RWPE2 (cell line): ENCODE measurements at regions not wholly inside any gene's neighbourhood (a gene's known extent, or its start where the extent isn't known, plus 50 kb on each side); places are given as distances from the start of the nearest gene placed in this dataset.
"Not testable (repeated sequence)": the region's sequence is repeated elsewhere in the genome, so short reads cannot be mapped to it uniquely, and the experiment has no call there.

Experiments used
- ATAC-seq: fragments of 200-7000 bp; cut with Tn5 transposase; 3 replicates; pipeline ENCODE4 v1.9.1; 2021; ENCODE audit warnings: low read depth
- DNase-seq: peaks from one replicate; pipeline ENCODE4 v3.0.0-alpha.2; 2020; ENCODE audit warnings: low spot score
- H3K27ac ChIP-seq: fragments of 450-650 bp; 2 replicates; pipeline ENCODE4 v1.5.1; 2017; ENCODE audit warnings: mild to moderate bottlenecking; ENCODE audit not compliant: poor library complexity, severe bottlenecking
- H3K27me3 ChIP-seq: fragments of 250-450 bp; sonication (Bioruptor Pico); 2 replicates; pipeline ENCODE4 v1.5.1; 2021; ENCODE audit warnings: mild to moderate bottlenecking, moderate library complexity; ENCODE audit not compliant: insufficient read depth, poor library complexity, severe bottlenecking
- H3K36me3 ChIP-seq: fragments of 250-450 bp; sonication (Bioruptor Pico); 2 replicates; pipeline ENCODE4 v1.5.1; 2020; ENCODE audit warnings: low read depth, mild to moderate bottlenecking, moderate library complexity
- H3K4me1 ChIP-seq: fragments of 250-450 bp; sonication (Bioruptor Pico); 2 replicates; pipeline ENCODE4 v1.5.1; 2021; ENCODE audit warnings: mild to moderate bottlenecking, moderate library complexity; ENCODE audit not compliant: insufficient read depth, poor library complexity, severe bottlenecking
- H3K4me3 ChIP-seq: fragments of 250-450 bp; sonication (Bioruptor Pico); 2 replicates; pipeline ENCODE4 v1.5.1; 2021; ENCODE audit warnings: mild to moderate bottlenecking, moderate library complexity; ENCODE audit not compliant: severe bottlenecking
- H3K9me3 ChIP-seq: fragments of 250-450 bp; sonication (Bioruptor Pico); 2 replicates; pipeline ENCODE4 v1.5.1; 2021; ENCODE audit warnings: mild to moderate bottlenecking, moderate library complexity; ENCODE audit not compliant: severe bottlenecking
- TF ChIP-seq, protein P1 (sequence below): fragments of 450-650 bp; IDR thresholded peaks from one replicate; pipeline ENCODE4 v1.5.1; 2017; ENCODE audit warnings: mild to moderate bottlenecking, moderate library complexity; ENCODE audit not compliant: poor library complexity, severe bottlenecking

DNA sequence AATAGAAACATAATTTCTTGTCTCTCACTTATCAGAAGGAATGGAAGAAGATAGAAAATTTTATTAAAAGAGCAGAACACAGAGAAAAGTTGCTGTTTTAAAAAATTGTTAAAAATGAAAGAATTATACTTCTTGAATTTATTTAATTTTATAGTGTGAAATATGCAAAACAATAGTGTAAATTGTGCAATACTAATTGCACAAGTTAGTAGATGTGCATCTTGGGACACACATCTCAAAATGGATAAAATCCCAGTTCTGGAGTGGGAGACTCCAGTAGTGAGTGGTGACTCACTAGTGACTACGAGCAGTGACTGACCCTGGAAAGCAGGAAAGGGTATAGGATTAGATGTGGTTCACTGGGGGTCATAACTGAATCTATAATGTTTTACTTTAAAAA, 223.2 kb downstream of the MSX2 start:
- H3K4me1 ChIP-seq = no peaks in the 10 kb centered on the region
- no peaks in the 10 kb centered on the region for H3K27me3 ChIP-seq
- no peak overlapping the region for H3K27ac ChIP-seq
- TF ChIP-seq, protein P1, sequence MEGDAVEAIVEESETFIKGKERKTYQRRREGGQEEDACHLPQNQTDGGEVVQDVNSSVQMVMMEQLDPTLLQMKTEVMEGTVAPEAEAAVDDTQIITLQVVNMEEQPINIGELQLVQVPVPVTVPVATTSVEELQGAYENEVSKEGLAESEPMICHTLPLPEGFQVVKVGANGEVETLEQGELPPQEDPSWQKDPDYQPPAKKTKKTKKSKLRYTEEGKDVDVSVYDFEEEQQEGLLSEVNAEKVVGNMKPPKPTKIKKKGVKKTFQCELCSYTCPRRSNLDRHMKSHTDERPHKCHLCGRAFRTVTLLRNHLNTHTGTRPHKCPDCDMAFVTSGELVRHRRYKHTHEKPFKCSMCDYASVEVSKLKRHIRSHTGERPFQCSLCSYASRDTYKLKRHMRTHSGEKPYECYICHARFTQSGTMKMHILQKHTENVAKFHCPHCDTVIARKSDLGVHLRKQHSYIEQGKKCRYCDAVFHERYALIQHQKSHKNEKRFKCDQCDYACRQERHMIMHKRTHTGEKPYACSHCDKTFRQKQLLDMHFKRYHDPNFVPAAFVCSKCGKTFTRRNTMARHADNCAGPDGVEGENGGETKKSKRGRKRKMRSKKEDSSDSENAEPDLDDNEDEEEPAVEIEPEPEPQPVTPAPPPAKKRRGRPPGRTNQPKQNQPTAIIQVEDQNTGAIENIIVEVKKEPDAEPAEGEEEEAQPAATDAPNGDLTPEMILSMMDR = no peak
- ATAC-seq (peak; percentile 53; the same call in 1 of the 3 replicates), DNase-seq (no peak)
- H3K9me3 ChIP-seq = no peaks in the 10 kb centered on the region
- no peaks in the 10 kb centered on the region for H3K36me3 ChIP-seq
- H3K4me3 ChIP-seq = no peak overlapping the region

DNA sequence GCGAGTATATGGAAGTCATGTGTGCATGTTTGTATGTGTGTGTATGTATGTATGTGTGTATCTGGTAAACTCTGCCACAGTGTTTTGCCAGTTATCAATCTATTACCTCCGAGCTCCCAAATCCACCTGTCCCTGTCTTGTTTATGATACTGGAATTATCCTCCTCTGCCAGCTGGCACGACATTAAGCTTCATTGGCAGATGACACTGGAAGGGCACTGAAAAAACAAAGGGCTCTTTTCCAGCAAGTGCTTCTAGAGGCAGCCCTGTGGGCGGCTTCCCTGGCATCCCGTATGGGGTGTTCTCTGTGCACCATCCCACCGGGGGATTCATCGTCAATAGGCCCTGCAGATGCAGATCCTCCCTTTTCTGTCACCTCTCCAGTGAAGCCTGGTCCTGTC, 221.5 kb downstream of the MSX2 start:
- no peaks in the 10 kb centered on the region for H3K4me1 ChIP-seq
- H3K27ac ChIP-seq = no peak overlapping the region
- TF ChIP-seq, protein P1 = no peak
- H3K36me3 ChIP-seq = no peaks in the 10 kb centered on the region
- ATAC-seq (no peak), DNase-seq (no peak)
- no peaks in the 10 kb centered on the region for H3K9me3 ChIP-seq
- H3K27me3 ChIP-seq = no peaks in the 10 kb centered on the region
- no peak overlapping the region for H3K4me3 ChIP-seq

DNA sequence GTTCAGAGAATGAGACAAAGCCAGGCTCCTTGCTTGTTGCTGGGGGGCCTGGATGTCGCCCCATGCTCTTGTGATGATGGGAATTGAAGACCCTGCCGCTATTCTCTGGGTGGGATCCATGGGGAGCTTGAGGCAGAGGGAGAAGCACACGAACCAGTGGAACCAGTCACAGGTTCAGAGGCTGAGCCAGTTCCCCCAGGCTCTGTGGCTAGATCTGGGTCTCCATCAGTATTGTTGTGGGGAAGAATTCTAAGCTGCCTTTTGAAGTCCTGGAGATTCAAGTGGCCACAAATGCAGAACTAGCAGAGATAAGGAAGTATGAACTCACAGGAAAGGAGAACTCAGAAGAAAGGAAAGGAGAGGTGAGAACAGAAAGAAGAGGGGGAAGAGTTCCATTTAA, 219.4 kb downstream of the MSX2 start:
- H3K4me3 ChIP-seq = no peak overlapping the region
- no peaks in the 10 kb centered on the region for H3K9me3 ChIP-seq
- no peaks in the 10 kb centered on the region for H3K4me1 ChIP-seq
- ATAC-seq = no peak
- H3K36me3 ChIP-seq = no peaks in the 10 kb centered on the region
- DNase-seq = no peak
- H3K27me3 ChIP-seq = no peaks in the 10 kb centered on the region
- TF ChIP-seq, protein P1 = no peak
- no peak overlapping the region for H3K27ac ChIP-seq

DNA sequence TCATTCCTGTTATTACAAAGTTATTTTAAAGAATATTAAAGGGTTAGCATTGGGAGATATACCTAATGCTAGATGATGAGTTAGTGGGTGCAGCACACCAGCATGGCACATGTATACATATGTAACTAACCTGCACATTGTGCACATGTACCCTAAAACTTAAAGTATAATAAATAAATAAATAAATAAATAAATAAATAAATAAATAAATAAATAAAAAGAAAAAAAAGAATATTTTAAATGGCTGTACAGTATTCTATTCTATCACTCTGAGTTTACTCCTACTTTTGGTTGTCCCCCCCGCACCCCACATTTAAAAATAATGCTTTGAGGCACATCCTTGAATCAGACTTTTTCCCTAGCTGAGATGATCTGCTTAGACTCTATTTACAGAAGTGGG, 218.6 kb downstream of the MSX2 start:
- H3K36me3 ChIP-seq, H3K27ac ChIP-seq, H3K4me3 ChIP-seq, DNase-seq, H3K4me1 ChIP-seq, H3K9me3 ChIP-seq, H3K27me3 ChIP-seq, ATAC-seq: not testable (repeated sequence)

DNA sequence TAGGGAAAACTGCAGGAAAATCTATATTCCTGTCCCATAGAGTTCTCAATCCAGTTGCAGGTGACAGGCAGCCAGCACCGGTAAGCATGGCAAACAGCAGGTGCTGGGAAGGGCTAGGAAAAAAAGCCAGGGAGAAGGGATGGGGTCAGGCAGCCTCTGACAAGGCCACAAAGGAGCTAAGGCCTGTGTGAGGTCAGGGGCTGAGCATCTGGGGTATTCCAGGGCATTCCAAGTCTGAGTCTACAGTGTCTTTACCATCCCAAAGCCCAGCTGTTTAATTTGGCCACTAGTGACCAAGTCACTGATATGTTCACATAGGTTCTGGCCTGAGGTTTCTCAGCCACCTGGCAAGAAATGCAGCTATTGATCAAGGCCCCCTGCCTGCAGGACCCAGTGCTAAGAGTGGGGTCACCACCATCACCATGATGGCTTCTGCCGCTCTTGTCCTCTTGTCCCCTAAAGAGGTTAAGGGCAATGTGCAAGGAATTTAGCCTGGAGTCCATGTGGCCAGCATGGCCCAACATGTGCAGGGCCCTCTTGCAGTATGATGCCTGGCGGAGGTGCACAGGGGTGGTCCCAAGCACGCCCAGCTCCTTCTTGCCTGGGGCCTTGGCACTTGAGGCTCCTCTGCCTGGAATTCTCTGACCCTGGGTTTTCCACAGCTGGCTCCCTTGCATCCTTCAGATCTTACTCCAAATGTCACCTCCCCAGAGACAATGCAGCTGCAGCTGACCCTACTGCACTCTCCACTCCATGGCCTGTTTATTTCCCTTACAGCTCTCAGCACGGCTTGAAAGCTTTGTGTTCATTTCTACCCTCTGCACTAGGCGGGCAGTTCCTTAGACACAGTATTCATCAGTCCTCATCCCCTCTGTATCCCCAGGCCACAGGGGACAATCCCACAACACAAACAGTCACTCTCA, 213.1 kb downstream of the MSX2 start:
- Histone ChIP-seq H3K27me3 (no peaks in the 10 kb centered on the region), H3K4me3 (no peak overlapping the region), H3K9me3 (no peaks in the 10 kb centered on the region), H3K27ac (no peak overlapping the region), H3K36me3 (no peaks in the 10 kb centered on the region), H3K4me1 (no peaks in the 10 kb centered on the region)
- DNase-seq (no peak), ATAC-seq (no peak)
- TF ChIP-seq, protein P1 = no peak
